ENCODE measurements at regions not wholly inside any gene's neighbourhood (a gene's known extent, or its start where the extent isn't known, plus 50 kb on each side); places are given as distances from the start of the nearest gene placed in this dataset.

DNA sequence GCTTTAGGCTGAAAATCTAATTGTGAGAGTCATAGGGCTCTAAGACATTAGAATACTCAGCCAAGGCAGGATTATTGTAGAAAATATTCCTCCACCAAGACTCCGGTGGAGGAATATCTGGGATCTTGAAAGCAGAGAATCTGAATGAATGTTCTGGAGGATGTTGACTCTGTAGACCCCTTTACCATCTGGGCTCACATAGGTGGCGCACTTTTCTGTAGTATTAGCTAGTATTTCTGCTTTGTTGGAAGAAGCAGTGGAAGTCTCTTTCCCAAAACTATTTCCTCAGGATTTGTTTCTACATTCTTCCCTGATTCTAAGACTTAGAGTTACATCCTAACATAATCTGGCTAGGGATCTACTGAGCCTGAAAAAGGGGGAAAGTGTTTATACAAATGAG, 752.4 kb upstream of the SEMA6A start:
- Histone ChIP-seq H2AFZ (ENCODE audit: low read depth, low read length) (no peak overlapping the region), H4K20me1 (replicated peaks; ENCODE audit: control insufficient read depth, extremely low read depth, insufficient read depth, low read length) (no peaks in the 10 kb centered on the region), H3K4me2 (ENCODE audit: insufficient read depth, low read length) (no peak overlapping the region), H3K4me1 (ENCODE audit: control insufficient read depth, extremely low read depth, insufficient read depth, low read length) (no peaks in the 10 kb centered on the region), H3K4me3 (replicated peaks in 1 of 3; ENCODE audit: insufficient read depth in 1 of 3, low read depth in 1 of 3, low read length in 3 of 3) (no peak overlapping the region), H3K9me3 (replicated peaks; ENCODE audit: control insufficient read depth, insufficient read depth, low read length) (no peaks in the 10 kb centered on the region), H3K36me3 (ENCODE audit: control insufficient read depth in 2 of 2, extremely low read depth in 1 of 2, insufficient read depth in 2 of 2, low read length in 2 of 2) (no peaks in the 10 kb centered on the region), H3K9me1 (replicated peaks; ENCODE audit: control insufficient read depth, extremely low read depth, insufficient read depth, low read length) (no peaks in the 10 kb centered on the region), H3K79me2 (ENCODE audit: control insufficient read depth, insufficient read depth, low read length) (no peaks in the 10 kb centered on the region), H3K27ac (ENCODE audit: insufficient read depth, low read depth, low read length) (no peak overlapping the region), H3K9ac (replicated peaks; ENCODE audit: extremely low read depth, insufficient read depth, low read length) (no peak overlapping the region), H3K27me3 (ENCODE audit: control insufficient read depth in 2 of 2, insufficient read depth in 2 of 2, low read length in 2 of 2) (no peaks in the 10 kb centered on the region)
- TF ChIP-seq POLR2A (IDR thresholded peaks at IDR 0.05; ENCODE audit: low read depth, low read length) = no peak
- no peak for TF ChIP-seq MYC (IDR thresholded peaks at IDR 0.05; ENCODE audit: low read depth, low read length)
- TF ChIP-seq, protein P1, sequence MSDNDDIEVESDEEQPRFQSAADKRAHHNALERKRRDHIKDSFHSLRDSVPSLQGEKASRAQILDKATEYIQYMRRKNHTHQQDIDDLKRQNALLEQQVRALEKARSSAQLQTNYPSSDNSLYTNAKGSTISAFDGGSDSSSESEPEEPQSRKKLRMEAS (IDR thresholded peaks at IDR 0.05; ENCODE audit: insufficient read depth, insufficient read length) = no peak
- no peak for TF ChIP-seq JUN (IDR thresholded peaks at IDR 0.05; ENCODE audit: borderline replicate concordance, insufficient read depth, insufficient read length, low read depth)
- dilution Hi-C loops (cut with MboI; ENCODE audit: extremely low pct_ligation_motif_present, low sequenced_read_pairs) (no loop called here), intact Hi-C loops (cut with micrococcal nuclease) (no loop called here)
- FAIRE-seq (no peak), DNase-seq (ENCODE audit: low read depth, low spot score) (no peak)
- ChIA-PET POLR2A (no interaction called here), CTCF (no interaction called here)
- BruUV-seq (replicated peaks) = no TSS peak

DNA sequence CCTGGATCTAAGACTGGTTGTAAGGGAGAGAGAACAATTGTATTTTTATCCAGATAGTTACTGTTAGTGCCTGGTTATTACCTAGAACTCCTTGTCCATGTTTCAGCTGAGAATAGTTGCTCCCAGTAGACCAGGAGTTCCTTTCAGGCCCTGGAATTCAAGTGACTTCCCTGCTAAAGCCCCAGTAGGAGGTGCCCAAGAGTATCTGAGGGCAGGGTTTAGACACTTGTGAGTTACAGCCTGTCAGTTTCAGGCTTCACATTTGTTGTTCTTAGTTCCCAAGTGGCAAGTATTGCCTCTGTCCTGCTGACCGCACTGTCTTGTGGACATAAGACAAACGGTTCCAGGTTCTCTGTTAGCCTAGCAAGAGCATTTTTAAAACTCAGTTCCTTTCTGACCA, 743.9 kb upstream of the SEMA6A start:
- H3K27me3 ChIP-seq (ENCODE audit: control insufficient read depth in 2 of 2, insufficient read depth in 2 of 2, low read length in 2 of 2) = no peaks in the 10 kb centered on the region
- TF ChIP-seq FOS (IDR thresholded peaks at IDR 0.05; ENCODE audit: borderline replicate concordance, insufficient read depth, low read length) (no peak), JUN (IDR thresholded peaks at IDR 0.05; ENCODE audit: borderline replicate concordance, insufficient read depth, insufficient read length, low read depth) (no peak), EZH2 (IDR thresholded peaks at IDR 0.05; ENCODE audit: borderline replicate concordance, low read depth, low read length, severe bottlenecking) (no peak), GATA2 (IDR thresholded peaks at IDR 0.05; ENCODE audit: insufficient read depth, insufficient read length, low read depth, low read length) (no peak), POLR2AphosphoS5 (IDR thresholded peaks at IDR 0.05; ENCODE audit: insufficient read depth, low read depth, low read length) (no peak), MYC (IDR thresholded peaks at IDR 0.05; ENCODE audit: low read depth, low read length) (no peak), POLR2A (IDR thresholded peaks at IDR 0.05; ENCODE audit: low read depth, low read length) (no peak)
- TF ChIP-seq, protein P2, sequence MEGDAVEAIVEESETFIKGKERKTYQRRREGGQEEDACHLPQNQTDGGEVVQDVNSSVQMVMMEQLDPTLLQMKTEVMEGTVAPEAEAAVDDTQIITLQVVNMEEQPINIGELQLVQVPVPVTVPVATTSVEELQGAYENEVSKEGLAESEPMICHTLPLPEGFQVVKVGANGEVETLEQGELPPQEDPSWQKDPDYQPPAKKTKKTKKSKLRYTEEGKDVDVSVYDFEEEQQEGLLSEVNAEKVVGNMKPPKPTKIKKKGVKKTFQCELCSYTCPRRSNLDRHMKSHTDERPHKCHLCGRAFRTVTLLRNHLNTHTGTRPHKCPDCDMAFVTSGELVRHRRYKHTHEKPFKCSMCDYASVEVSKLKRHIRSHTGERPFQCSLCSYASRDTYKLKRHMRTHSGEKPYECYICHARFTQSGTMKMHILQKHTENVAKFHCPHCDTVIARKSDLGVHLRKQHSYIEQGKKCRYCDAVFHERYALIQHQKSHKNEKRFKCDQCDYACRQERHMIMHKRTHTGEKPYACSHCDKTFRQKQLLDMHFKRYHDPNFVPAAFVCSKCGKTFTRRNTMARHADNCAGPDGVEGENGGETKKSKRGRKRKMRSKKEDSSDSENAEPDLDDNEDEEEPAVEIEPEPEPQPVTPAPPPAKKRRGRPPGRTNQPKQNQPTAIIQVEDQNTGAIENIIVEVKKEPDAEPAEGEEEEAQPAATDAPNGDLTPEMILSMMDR (IDR thresholded peaks at IDR 0.05; ENCODE audit: extremely low read depth in 1 of 2, insufficient read depth in 1 of 2, low read depth in 1 of 2, low read length in 2 of 2) = no peak
- TF ChIP-seq, protein P1 (IDR thresholded peaks at IDR 0.05; ENCODE audit: insufficient read depth, insufficient read length) = no peak
- intact Hi-C loops (cut with micrococcal nuclease) (no loop called here), dilution Hi-C loops (cut with MboI; ENCODE audit: extremely low pct_ligation_motif_present, low sequenced_read_pairs) (no loop called here)
- H3K4me3 ChIP-seq (replicated peaks in 1 of 3; ENCODE audit: insufficient read depth in 1 of 3, low read depth in 1 of 3, low read length in 3 of 3) = no peak overlapping the region
- no peak overlapping the region for H3K4me2 ChIP-seq (ENCODE audit: insufficient read depth, low read length)
- FAIRE-seq = no peak
- no peak for DNase-seq (ENCODE audit: low read depth, low spot score)
- no peak overlapping the region for H2AFZ ChIP-seq (ENCODE audit: low read depth, low read length)
- H3K36me3 ChIP-seq (ENCODE audit: control insufficient read depth in 2 of 2, extremely low read depth in 1 of 2, insufficient read depth in 2 of 2, low read length in 2 of 2) = no peaks in the 10 kb centered on the region
- no peak overlapping the region for H3K9ac ChIP-seq (replicated peaks; ENCODE audit: extremely low read depth, insufficient read depth, low read length)
- CTCF ChIA-PET = no interaction called here
- H3K9me1 ChIP-seq (replicated peaks; ENCODE audit: control insufficient read depth, extremely low read depth, insufficient read depth, low read length) = no peaks in the 10 kb centered on the region
- H3K79me2 ChIP-seq (ENCODE audit: control insufficient read depth, insufficient read depth, low read length) = no peaks in the 10 kb centered on the region
- no peak overlapping the region for H3K27ac ChIP-seq (ENCODE audit: insufficient read depth, low read depth, low read length)
- H4K20me1 ChIP-seq (replicated peaks; ENCODE audit: control insufficient read depth, extremely low read depth, insufficient read depth, low read length) = no peaks in the 10 kb centered on the region
- H3K9me3 ChIP-seq (replicated peaks; ENCODE audit: control insufficient read depth, insufficient read depth, low read length) = no peaks in the 10 kb centered on the region
- BruUV-seq (replicated peaks) = no TSS peak
- POLR2A ChIA-PET = no interaction called here
- H3K4me1 ChIP-seq (ENCODE audit: control insufficient read depth, extremely low read depth, insufficient read depth, low read length) = no peaks in the 10 kb centered on the region
